GM23338 (cell line): ENCODE measurements at regions not wholly inside any gene's neighbourhood (a gene's known extent, or its start where the extent isn't known, plus 50 kb on each side); places are given as distances from the start of the nearest gene placed in this dataset.

Experiments
- ATAC-seq: fragments of 200-7000 bp; cut with Tn5 transposase; 3 replicates; pipeline ENCODE4 v1.9.1; 2020
- DNase-seq: peaks from one replicate; pipeline ENCODE4 v3.0.0-alpha.2; 2015; ENCODE audit warnings: low spot score
- H2AFZ ChIP-seq: fragments of 200-600 bp; sonication (generic); 2 replicates; pipeline ENCODE4 v1.8.0; 2016; ENCODE audit warnings: antibody characterized with exemption, mild to moderate bottlenecking, moderate library complexity
- H3F3A ChIP-seq: fragments of 200-600 bp; sonication (generic); replicated peaks from 2 replicates; pipeline ENCODE4 v1.8.0; 2017; ENCODE audit warnings: antibody characterized with exemption, mixed run types, low read depth
- H3K27ac ChIP-seq: fragments of 200-600 bp; sonication (generic); 2 replicates; pipeline ENCODE4 v1.6.1; 2016; ENCODE audit warnings: low read depth
- H3K27me3 ChIP-seq: fragments of 200-600 bp; sonication (generic); 2 replicates; pipeline ENCODE4 v1.8.0; 2016; ENCODE audit warnings: mild to moderate bottlenecking, mixed run types, moderate library complexity; ENCODE audit not compliant: insufficient read depth
- H3K36me3 ChIP-seq: fragments of 200-600 bp; sonication (generic); 2 replicates; pipeline ENCODE4 v1.8.0; 2016; ENCODE audit warnings: mild to moderate bottlenecking; ENCODE audit not compliant: insufficient read depth
- H3K4me1 ChIP-seq: fragments of 200-600 bp; sonication (generic); 2 replicates; pipeline ENCODE4 v1.8.0; 2016; ENCODE audit warnings: mild to moderate bottlenecking, moderate library complexity; ENCODE audit not compliant: insufficient read depth
- H3K4me2 ChIP-seq: fragments of 200-600 bp; sonication (generic); 2 replicates; pipeline ENCODE4 v1.7.1; 2017; ENCODE audit warnings: mixed run types
- H3K4me3 ChIP-seq: fragments of 200-600 bp; sonication (generic); 2 replicates; pipeline ENCODE4 v1.6.1; 2016; ENCODE audit warnings: mixed run types
- H3K79me2 ChIP-seq: fragments of 200-600 bp; sonication (generic); replicated peaks from 2 replicates; pipeline ENCODE4 v1.8.0; 2017; ENCODE audit warnings: mild to moderate bottlenecking; ENCODE audit not compliant: insufficient read depth
- H3K9me2 ChIP-seq: fragments of 200-600 bp; sonication (generic); 2 replicates; pipeline ENCODE4 v1.8.0; 2017; ENCODE audit not compliant: insufficient read depth
- H4K20me1 ChIP-seq: fragments of 200-600 bp; sonication (generic); replicated peaks from 2 replicates; pipeline ENCODE4 v1.8.0; 2017; ENCODE audit warnings: mild to moderate bottlenecking; ENCODE audit not compliant: insufficient read depth
- H3K27ac Mint-ChIP-seq: 2 replicates; pipeline ENCODE4 v1.8.0; 2020; ENCODE audit warnings: inconsistent platforms, mild to moderate bottlenecking, moderate library complexity, mixed read lengths
- H3K27me3 Mint-ChIP-seq: 3 replicates; pipeline ENCODE4 v1.8.0; 2022; ENCODE audit warnings: low read depth, mild to moderate bottlenecking, moderate library complexity, mixed read lengths, inconsistent platforms; ENCODE audit not compliant: insufficient read depth, poor library complexity
- H3K36me3 Mint-ChIP-seq: 3 replicates; pipeline ENCODE4 v1.8.0; 2021; ENCODE audit warnings: low read depth, mild to moderate bottlenecking, inconsistent platforms, moderate library complexity, mixed read lengths
- H3K4me1 Mint-ChIP-seq: 3 replicates; pipeline ENCODE4 v1.8.0; 2020; ENCODE audit warnings: mild to moderate bottlenecking, inconsistent platforms, mixed read lengths
- H3K4me3 Mint-ChIP-seq: 3 replicates; pipeline ENCODE4 v1.8.0; 2021; ENCODE audit warnings: moderate library complexity, mild to moderate bottlenecking, inconsistent platforms, mixed read lengths
- H3K9me3 Mint-ChIP-seq: 3 replicates; pipeline ENCODE4 v1.8.0; 2020; ENCODE audit warnings: moderate library complexity, mild to moderate bottlenecking, inconsistent platforms, mixed read lengths
- CREB1 ChIP-seq: fragments of 250-450 bp; sonication (Bioruptor Pico); IDR thresholded peaks from 2 replicates; pipeline ENCODE4 v1.5.0; 2020; ENCODE audit warnings: low read depth, mild to moderate bottlenecking, moderate library complexity
- CTCF ChIP-seq, 2 experiments: fragments of 200-600 bp in 1 of 2; sonication (generic) in 1 of 2; conservative IDR thresholded peaks; 2 replicates each; pipeline versions ENCODE4 v1.5.1 to v1.6.1; 2016 to 2017; ENCODE audit warnings: antibody characterized with exemption in 2 of 2, low read depth in 2 of 2, mild to moderate bottlenecking in 2 of 2, moderate library complexity in 1 of 2
- EZH2 ChIP-seq: fragments of 200-600 bp; sonication (generic); IDR thresholded peaks from one replicate; pipeline ENCODE4 v1.8.0; 2017; ENCODE audit warnings: antibody characterized with exemption, mild to moderate bottlenecking, low read depth; ENCODE audit not compliant: unreplicated experiment
- EZH2phosphoT487 ChIP-seq: fragments of 200-600 bp; sonication (generic); IDR thresholded peaks from one replicate; pipeline ENCODE4 v1.8.1; 2018; ENCODE audit warnings: antibody characterized with exemption; ENCODE audit not compliant: unreplicated experiment
- JUNB ChIP-seq: IDR thresholded peaks from one replicate; pipeline ENCODE4 v1.6.1; 2016; ENCODE audit warnings: antibody characterized with exemption; ENCODE audit not compliant: unreplicated experiment
- NANOG ChIP-seq: IDR thresholded peaks from 2 replicates; pipeline ENCODE4 v1.6.1; 2016; ENCODE audit warnings: antibody characterized with exemption, borderline replicate concordance
- POLR2AphosphoS5 ChIP-seq: IDR thresholded peaks from 2 replicates; pipeline ENCODE4 v1.6.1; 2016; ENCODE audit warnings: antibody characterized with exemption, low read depth
- REST ChIP-seq: IDR thresholded peaks from one replicate; pipeline ENCODE4 v1.6.1; 2018; ENCODE audit warnings: antibody characterized with exemption; ENCODE audit not compliant: unreplicated experiment
- STAT1 ChIP-seq: IDR thresholded peaks from one replicate; pipeline ENCODE4 v1.6.1; 2016; ENCODE audit warnings: antibody characterized with exemption; ENCODE audit not compliant: unreplicated experiment
- ZNF114 ChIP-seq: fragments of 250-450 bp; sonication (Bioruptor Pico); IDR thresholded peaks from 2 replicates; pipeline ENCODE4 v1.5.0; 2020; ENCODE audit warnings: mild to moderate bottlenecking, moderate library complexity
- ZNF331 ChIP-seq: fragments of 250-450 bp; sonication (Bioruptor Pico); IDR thresholded peaks from 2 replicates; pipeline ENCODE4 v1.5.0; 2020; ENCODE audit warnings: low read depth, mild to moderate bottlenecking, moderate library complexity
- ZNF462 ChIP-seq: fragments of 250-450 bp; sonication (Bioruptor Pico); IDR thresholded peaks from 2 replicates; pipeline ENCODE4 v1.5.0; 2020; ENCODE audit warnings: mild to moderate bottlenecking, moderate library complexity
- TF ChIP-seq, protein P1 (sequence below): IDR thresholded peaks from 2 replicates; pipeline ENCODE4 v1.6.1; 2016; ENCODE audit warnings: antibody characterized with exemption

GRCh38 chr20:58565461-58566175 lies 50.4 kb upstream of the APCDD1L start:
- H3K36me3 Mint-ChIP-seq: no peaks in the 10 kb centered on the region
- H4K20me1 ChIP-seq: no peaks in the 10 kb centered on the region
- DNase-seq (no peak), ATAC-seq (no peak)
- no peaks in the 10 kb centered on the region for H3K9me2 ChIP-seq
- H3K4me1 Mint-ChIP-seq: peaks cover 9% of the 10 kb centered on the region; the same call in 2 of the 3 replicates
- H3F3A ChIP-seq: no peaks in the 10 kb centered on the region
- peaks cover 5% of the 10 kb centered on the region; the same call in 1 of the 3 replicates for H3K9me3 Mint-ChIP-seq
- no peak overlapping the region for H3K4me2 ChIP-seq
- no peak overlapping the region for H3K27ac ChIP-seq
- H3K4me1 ChIP-seq: no peaks in the 10 kb centered on the region
- no peak overlapping the region for H3K4me3 ChIP-seq
- no peaks in the 10 kb centered on the region for H3K36me3 ChIP-seq
- no peak overlapping the region for H2AFZ ChIP-seq
- H3K27me3 Mint-ChIP-seq: no peaks in the 10 kb centered on the region
- no peak overlapping the region for H3K4me3 Mint-ChIP-seq
- H3K27ac Mint-ChIP-seq: no peak overlapping the region
- H3K79me2 ChIP-seq: no peaks in the 10 kb centered on the region
- H3K27me3 ChIP-seq: no peaks in the 10 kb centered on the region
- no peak for TF ChIP-seq NANOG
- no peak for TF ChIP-seq EZH2phosphoT487
- no peak for TF ChIP-seq EZH2
- no peak for TF ChIP-seq STAT1
- TF ChIP-seq, protein P1, sequence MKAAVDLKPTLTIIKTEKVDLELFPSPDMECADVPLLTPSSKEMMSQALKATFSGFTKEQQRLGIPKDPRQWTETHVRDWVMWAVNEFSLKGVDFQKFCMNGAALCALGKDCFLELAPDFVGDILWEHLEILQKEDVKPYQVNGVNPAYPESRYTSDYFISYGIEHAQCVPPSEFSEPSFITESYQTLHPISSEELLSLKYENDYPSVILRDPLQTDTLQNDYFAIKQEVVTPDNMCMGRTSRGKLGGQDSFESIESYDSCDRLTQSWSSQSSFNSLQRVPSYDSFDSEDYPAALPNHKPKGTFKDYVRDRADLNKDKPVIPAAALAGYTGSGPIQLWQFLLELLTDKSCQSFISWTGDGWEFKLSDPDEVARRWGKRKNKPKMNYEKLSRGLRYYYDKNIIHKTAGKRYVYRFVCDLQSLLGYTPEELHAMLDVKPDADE: no peak
- TF ChIP-seq JUNB: no peak
- no peak for TF ChIP-seq REST
- TF ChIP-seq POLR2AphosphoS5: no peak
- no peak for TF ChIP-seq ZNF462 (CRISPR knock-in tag)
- no peak for TF ChIP-seq CREB1 (CRISPR knock-in tag)
- TF ChIP-seq ZNF331 (CRISPR knock-in tag): no peak
- no peak for TF ChIP-seq CTCF (conservative IDR thresholded peaks at IDR 0.05; ENCODE audit: low read depth in 2 of 2)
- no peak for TF ChIP-seq ZNF114
